ENCODE measurements at regions not wholly inside any gene's neighbourhood (a gene's known extent, or its start where the extent isn't known, plus 50 kb on each side); places are given as distances from the start of the nearest gene placed in this dataset.
A peak's percentile ranks its signal among the peaks of the same experiment; 100 is the strongest.

DNA sequence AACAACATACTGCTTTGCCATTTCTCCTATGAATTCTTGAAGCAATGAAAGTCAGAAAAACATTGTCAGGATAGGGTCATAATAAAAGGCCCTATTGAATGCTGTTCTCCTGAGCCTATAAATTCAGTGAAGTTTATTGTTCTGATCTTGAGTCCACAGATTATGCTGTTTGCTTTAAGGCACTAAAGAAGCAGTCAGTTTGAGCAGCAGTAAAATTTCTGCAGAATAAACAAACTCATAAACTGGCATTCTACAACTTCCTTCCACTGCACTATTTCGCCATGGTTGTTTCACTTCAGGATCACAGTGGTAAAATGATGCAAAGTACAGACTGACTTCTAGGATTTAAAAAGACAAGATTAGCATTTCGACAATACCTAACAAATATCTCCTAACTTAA, 503.2 kb downstream of the SH2D4B start:
- Histone ChIP-seq H3K18ac (ENCODE audit: extremely low read depth, low read length) (no peak overlapping the region), H2BK15ac (ENCODE audit: low read length) (no peak overlapping the region), H3K27me3 (replicated peaks in 1 of 4; ENCODE audit: control insufficient read depth in 3 of 4, extremely low read depth in 1 of 4, insufficient read depth in 3 of 4, low read length in 3 of 4) (no peaks in the 10 kb centered on the region), H3K4me1 (replicated peaks in 1 of 4; ENCODE audit: control insufficient read depth in 3 of 4, insufficient read depth in 4 of 4, low read length in 3 of 4) (peaks cover 0 to 3% (median under 1%) of the 10 kb centered on the region in 4 experiments; a peak in 1 of 7 replicates), H3K4me2 (ENCODE audit: insufficient read depth in 1 of 2, low read depth in 2 of 2, low read length in 2 of 2) (no peak overlapping the region), H3K9me3 (ENCODE audit: insufficient read depth in 2 of 2, low read depth in 1 of 2, low read length in 1 of 2) (no peaks in the 10 kb centered on the region), H2BK12ac (ENCODE audit: low read depth, low read length) (no peak overlapping the region), H3K56ac (replicated peaks; ENCODE audit: insufficient read length, low read depth, low read length) (no peak overlapping the region), H2AFZ (ENCODE audit: low read length) (no peak overlapping the region), H2BK5ac (ENCODE audit: low read depth, low read length) (no peak overlapping the region), H3K14ac (ENCODE audit: insufficient read length) (no peak overlapping the region), H3K79me1 (ENCODE audit: low read depth, low read length) (no peaks in the 10 kb centered on the region), H3K36me3 (ENCODE audit: control insufficient read depth in 2 of 4, insufficient read depth in 4 of 4, low read length in 3 of 4) (no peaks in the 10 kb centered on the region), H4K5ac (ENCODE audit: insufficient read length, low read depth, low read length) (no peak overlapping the region), H3K4ac (replicated peaks; ENCODE audit: insufficient read length, low read depth, low read length) (no peak overlapping the region), H3K4me3 (ENCODE audit: extremely low read depth in 1 of 4, insufficient read depth in 2 of 4, low read depth in 3 of 4, low read length in 4 of 4) (no peak overlapping the region), H4K8ac (ENCODE audit: extremely low read depth, insufficient read depth, low read length) (no peak overlapping the region), H4K20me1 (replicated peaks in 1 of 2; ENCODE audit: control insufficient read depth in 1 of 2, insufficient read depth in 2 of 2, low read length in 2 of 2) (no peaks in the 10 kb centered on the region), H3K9ac (replicated peaks in 1 of 4; ENCODE audit: extremely low read depth in 1 of 4, low read depth in 3 of 4, low read length in 3 of 4) (no peak overlapping the region), H4K91ac (replicated peaks; ENCODE audit: insufficient read length, low read length) (no peak overlapping the region), H2BK20ac (ENCODE audit: low read length) (no peak overlapping the region), H3K23ac (ENCODE audit: insufficient read length) (no peak overlapping the region), H3K79me2 (ENCODE audit: control insufficient read depth in 1 of 2, insufficient read depth in 2 of 2, low read length in 2 of 2) (no peaks in the 10 kb centered on the region), H3K27ac (ENCODE audit: low read depth, low read length) (no peak overlapping the region), H3K23me2 (ENCODE audit: low read depth, low read length) (no peaks in the 10 kb centered on the region), H2AK5ac (ENCODE audit: low read depth, low read length) (no peak overlapping the region), H2BK120ac (replicated peaks; ENCODE audit: low read depth, low read length) (no peak overlapping the region)
- peak; percentile 13 for FAIRE-seq
- ChIA-PET CTCF (ENCODE audit: partially characterized antibody) (interaction anchor here (1.0 to 1.4 kb wide), 2 partner anchors 20 to 377 kb away, joined by 3 to 5 read pairs; no protein-coding TSS in a partner anchor), POLR2A (ENCODE audit: partially characterized antibody) (no interaction called here)
- 84% methylated on average over 2 of the region's 2 CpGs; no CpG with 5 or more reads in 1 of the 2 experiments for WGBS, 2 experiments (ENCODE audit: extremely low coverage in 1 of 2, insufficient coverage in 1 of 2, insufficient read length in 1 of 2, insufficient replicate concordance in 2 of 2, low coverage in 1 of 2, low lambda C conversion rate in 2 of 2, missing lambda C conversion rate in 1 of 2)
- DNase-seq (ENCODE audit: low read depth in 1 of 2, low spot score in 2 of 2): no peak
- TF ChIP-seq FOSL1 (IDR thresholded peaks at IDR 0.05; ENCODE audit: insufficient read depth, low read depth, low read length): no peak
- TF ChIP-seq RNF2 (IDR thresholded peaks at IDR 0.05; ENCODE audit: borderline replicate concordance, low read depth, low read length, missing control alignments, poor library complexity, severe bottlenecking): no peak
- TF ChIP-seq, protein P1, sequence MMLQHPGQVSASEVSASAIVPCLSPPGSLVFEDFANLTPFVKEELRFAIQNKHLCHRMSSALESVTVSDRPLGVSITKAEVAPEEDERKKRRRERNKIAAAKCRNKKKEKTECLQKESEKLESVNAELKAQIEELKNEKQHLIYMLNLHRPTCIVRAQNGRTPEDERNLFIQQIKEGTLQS (IDR thresholded peaks at IDR 0.05; ENCODE audit: insufficient read depth, low read depth, low read length): no peak
- no peak for TF ChIP-seq CBX8 (IDR thresholded peaks at IDR 0.05; ENCODE audit: borderline replicate concordance, low read depth, low read length)
- TF ChIP-seq SAP30 (IDR thresholded peaks at IDR 0.05; ENCODE audit: insufficient read depth, insufficient replicate concordance, low read length): no peak
- TF ChIP-seq, protein P2, sequence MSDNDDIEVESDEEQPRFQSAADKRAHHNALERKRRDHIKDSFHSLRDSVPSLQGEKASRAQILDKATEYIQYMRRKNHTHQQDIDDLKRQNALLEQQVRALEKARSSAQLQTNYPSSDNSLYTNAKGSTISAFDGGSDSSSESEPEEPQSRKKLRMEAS (IDR thresholded peaks at IDR 0.05): no peak
- no peak for TF ChIP-seq GTF2F1 (IDR thresholded peaks at IDR 0.05; ENCODE audit: borderline replicate concordance, low read depth, low read length)
- TF ChIP-seq, protein P3, sequence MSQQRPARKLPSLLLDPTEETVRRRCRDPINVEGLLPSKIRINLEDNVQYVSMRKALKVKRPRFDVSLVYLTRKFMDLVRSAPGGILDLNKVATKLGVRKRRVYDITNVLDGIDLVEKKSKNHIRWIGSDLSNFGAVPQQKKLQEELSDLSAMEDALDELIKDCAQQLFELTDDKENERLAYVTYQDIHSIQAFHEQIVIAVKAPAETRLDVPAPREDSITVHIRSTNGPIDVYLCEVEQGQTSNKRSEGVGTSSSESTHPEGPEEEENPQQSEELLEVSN (IDR thresholded peaks at IDR 0.05): no peak
- TF ChIP-seq KDM5A (IDR thresholded peaks at IDR 0.05; ENCODE audit: low read length): no peak
